MCF 10A (cell line): ENCODE measurements at regions not wholly inside any gene's neighbourhood (a gene's known extent, or its start where the extent isn't known, plus 50 kb on each side); places are given as distances from the start of the nearest gene placed in this dataset.
A peak's percentile ranks its signal among the peaks of the same experiment; 100 is the strongest.

ENCODE experiments used
- BruUV-seq: library from RNA; stranded (reverse); fragments of 400-500 nt; replicated peaks from 2 replicates; lab custom pipeline; 2021; lab: Mats Ljungman, UMichigan
- CTCF ChIA-PET: fragments of 300-600 bp; sonication (Branson Sonifier 250); formaldehyde crosslinking; extraction: SDS; loops from one replicate; lab custom pipeline; 2021; ENCODE audit warnings: antibody characterized with exemption, inconsistent platforms; lab: Yijun Ruan, JAX
- POLR2A ChIA-PET: fragments of 300-600, 350-650 bp; sonication (Branson Sonifier 250); formaldehyde crosslinking; extraction: SDS; loops from one replicate; lab custom pipeline; 2020; ENCODE audit warnings: antibody characterized with exemption, inconsistent platforms; lab: Yijun Ruan, JAX
- DNase-seq: peaks from one replicate; pipeline ENCODE4 v3.0.0-alpha.2; 2018; ENCODE audit not compliant: unreplicated experiment
- H3K27ac Mint-ChIP-seq: one replicate; pipeline ENCODE4 v1.8.0; 2022; ENCODE audit warnings: mild to moderate bottlenecking, low read depth, mixed read lengths; ENCODE audit not compliant: unreplicated experiment
- H3K27me3 Mint-ChIP-seq: one replicate; pipeline ENCODE4 v1.8.0; 2022; ENCODE audit warnings: mixed read lengths; ENCODE audit not compliant: insufficient read depth, unreplicated experiment
- H3K36me3 Mint-ChIP-seq: one replicate; pipeline ENCODE4 v1.8.0; 2022; ENCODE audit warnings: mild to moderate bottlenecking, moderate library complexity, mixed read lengths; ENCODE audit not compliant: insufficient read depth, unreplicated experiment
- H3K4me1 Mint-ChIP-seq: one replicate; pipeline ENCODE4 v1.8.0; 2022; ENCODE audit warnings: mixed read lengths; ENCODE audit not compliant: insufficient read depth, unreplicated experiment
- H3K4me3 Mint-ChIP-seq: one replicate; pipeline ENCODE4 v1.8.0; 2022; ENCODE audit warnings: mild to moderate bottlenecking, moderate library complexity, mixed read lengths; ENCODE audit not compliant: unreplicated experiment
- H3K9me3 Mint-ChIP-seq: one replicate; pipeline ENCODE4 v1.8.0; 2022; ENCODE audit warnings: mixed read lengths; ENCODE audit not compliant: unreplicated experiment
- CTCF ChIP-seq: fragments of 200-600 bp; IDR thresholded peaks from one replicate; pipeline ENCODE4 v1.8.0; 2022; ENCODE audit warnings: antibody characterized with exemption, mild to moderate bottlenecking; ENCODE audit not compliant: unreplicated experiment
- intact Hi-C: fragments of 100-400 bp; cut with micrococcal nuclease; formaldehyde crosslinking; loops from 2 replicates; pipeline ENCODE4 v1.14.1; 2022

- no peak overlapping the region for H3K27ac Mint-ChIP-seq
- peaks cover 6% of the 10 kb centered on the region for H3K4me1 Mint-ChIP-seq
- no peaks in the 10 kb centered on the region for H3K36me3 Mint-ChIP-seq
- intact Hi-C loops, result no loop called here
- TF ChIP-seq CTCF, result no peak
- H3K27me3 Mint-ChIP-seq, result no peaks in the 10 kb centered on the region
- DNase-seq, result peak; percentile 24
- BruUV-seq, result no TSS peak
- CTCF ChIA-PET, result no interaction called here
- POLR2A ChIA-PET, result no interaction called here
- no peaks in the 10 kb centered on the region for H3K9me3 Mint-ChIP-seq
- H3K4me3 Mint-ChIP-seq, result no peak overlapping the region
Measured at GRCh38 chr12:24709216-24709615, 239.7 kb downstream of the BCAT1 start.

DNA sequence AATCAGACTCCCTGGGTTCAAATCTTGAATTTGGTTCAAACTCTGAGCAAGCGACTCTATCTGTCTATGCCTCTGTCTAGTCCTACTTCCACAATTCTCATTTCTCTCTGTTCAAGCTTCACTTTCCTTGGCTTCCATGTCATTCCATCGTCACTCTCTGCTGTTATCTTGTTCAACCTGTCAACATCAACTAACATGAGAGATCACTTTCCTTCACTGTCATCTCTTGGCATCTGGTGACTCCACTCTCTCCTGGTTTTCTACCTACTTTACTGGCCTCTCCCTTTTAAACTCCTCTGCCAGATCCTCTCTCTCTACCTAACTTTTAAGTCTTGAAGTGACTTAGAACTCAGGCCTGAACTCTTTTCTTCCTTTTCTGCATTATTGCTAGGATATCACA, 240.2 kb downstream of the BCAT1 start:
- H3K4me1 Mint-ChIP-seq, result peaks cover 6% of the 10 kb centered on the region
- no peak overlapping the region for H3K4me3 Mint-ChIP-seq
- no peaks in the 10 kb centered on the region for H3K36me3 Mint-ChIP-seq
- TF ChIP-seq CTCF, result no peak
- no peak overlapping the region for H3K27ac Mint-ChIP-seq
- ChIA-PET CTCF (no interaction called here), POLR2A (no interaction called here)
- H3K9me3 Mint-ChIP-seq, result no peaks in the 10 kb centered on the region
- BruUV-seq, result no TSS peak
- intact Hi-C loops, result no loop called here
- no peak for DNase-seq
- H3K27me3 Mint-ChIP-seq, result no peaks in the 10 kb centered on the region

DNA sequence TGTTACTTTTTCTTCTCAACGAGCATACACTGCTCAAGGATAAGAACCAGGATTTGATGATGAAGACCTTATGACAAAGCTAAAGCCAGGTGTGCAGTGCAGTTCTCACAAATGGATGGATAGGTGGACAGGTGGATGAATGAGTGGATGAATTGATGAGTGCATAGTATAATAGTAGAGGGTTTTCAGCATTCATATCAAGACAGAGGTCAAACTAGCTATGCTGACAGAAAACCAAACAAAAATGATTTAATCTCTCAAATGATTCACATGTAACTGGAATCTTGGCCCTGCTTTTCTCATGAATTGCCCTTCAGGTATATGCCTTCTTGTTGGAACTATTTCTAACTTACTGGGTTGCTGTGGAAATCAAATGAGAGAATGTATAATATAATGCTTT, 240.9 kb downstream of the BCAT1 start:
- Mint-ChIP-seq H3K9me3 (no peaks in the 10 kb centered on the region), H3K27ac (no peak overlapping the region), H3K27me3 (no peaks in the 10 kb centered on the region), H3K4me1 (peaks cover 6% of the 10 kb centered on the region), H3K36me3 (no peaks in the 10 kb centered on the region), H3K4me3 (no peak overlapping the region)
- no peak for TF ChIP-seq CTCF
- BruUV-seq, result no TSS peak
- POLR2A ChIA-PET, result no interaction called here
- CTCF ChIA-PET, result no interaction called here
- DNase-seq, result no peak
- intact Hi-C loops, result no loop called here

DNA sequence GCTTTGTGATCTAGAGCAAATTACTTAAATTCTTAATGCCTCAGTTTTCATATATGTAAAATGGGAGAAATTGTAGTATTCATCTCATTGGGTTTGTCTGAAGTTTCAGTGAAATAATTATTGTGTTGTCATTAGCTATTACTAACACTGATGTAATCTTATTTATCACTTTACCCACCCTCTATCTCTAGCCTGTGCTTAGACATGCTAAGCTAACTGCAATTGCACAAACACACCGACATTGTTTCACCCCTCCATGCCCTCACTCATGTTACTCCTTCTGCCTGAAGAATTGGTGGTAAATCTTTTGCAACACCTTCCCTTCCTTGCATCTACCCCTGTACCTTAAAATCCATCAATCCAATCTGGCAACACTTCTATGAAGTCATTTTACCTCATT, 241.6 kb downstream of the BCAT1 start:
- H3K36me3 Mint-ChIP-seq, result no peaks in the 10 kb centered on the region
- no peaks in the 10 kb centered on the region for H3K9me3 Mint-ChIP-seq
- DNase-seq, result no peak
- POLR2A ChIA-PET, result interaction anchor here (0.7 kb wide), 1 partner anchor 62 kb away, joined by 3 read pairs; no protein-coding TSS in a partner anchor
- H3K4me1 Mint-ChIP-seq, result peaks cover 6% of the 10 kb centered on the region
- BruUV-seq, result no TSS peak
- CTCF ChIA-PET, result interaction anchor here (0.6 kb wide), 1 partner anchor 529 kb away, joined by 3 read pairs; no protein-coding TSS in a partner anchor
- TF ChIP-seq CTCF, result no peak
- H3K27ac Mint-ChIP-seq, result no peak overlapping the region
- intact Hi-C loops, result no loop called here
- no peak overlapping the region for H3K4me3 Mint-ChIP-seq
- H3K27me3 Mint-ChIP-seq, result no peaks in the 10 kb centered on the region
